Mesenchymal stem cell (in vitro differentiated cells and primary cell): ENCODE measurements at regions not wholly inside any gene's neighbourhood (a gene's known extent, or its start where the extent isn't known, plus 50 kb on each side); places are given as distances from the start of the nearest gene placed in this dataset.

ENCODE experiments used
- DNase-seq: peaks from one replicate; pipeline ENCODE4 v3.0.0-alpha.2; 2013
- H2AFZ ChIP-seq: one replicate; pipeline ENCODE4 v1.6.1; 2013; ENCODE audit warnings: low read depth, mild to moderate bottlenecking, control low read depth, inconsistent platforms, low read length, moderate library complexity
- H2AK5ac ChIP-seq: 2 replicates; pipeline ENCODE4 v1.6.1; 2013; ENCODE audit warnings: low read length, moderate library complexity, mild to moderate bottlenecking, inconsistent platforms; ENCODE audit not compliant: severe bottlenecking
- H2BK120ac ChIP-seq: one replicate; pipeline ENCODE4 v1.6.1; 2013; ENCODE audit warnings: low read depth, mild to moderate bottlenecking, inconsistent platforms, low read length, moderate library complexity
- H2BK12ac ChIP-seq, 2 experiments: one replicate each; pipeline ENCODE4 v1.6.1; 2013; ENCODE audit warnings: inconsistent platforms in 2 of 2, low read length in 2 of 2, mild to moderate bottlenecking in 2 of 2, moderate library complexity in 2 of 2, control low read depth in 1 of 2
- H2BK15ac ChIP-seq: one replicate; pipeline ENCODE4 v1.6.1; 2013; ENCODE audit warnings: mild to moderate bottlenecking, low read depth, inconsistent platforms; ENCODE audit not compliant: poor library complexity, severe bottlenecking
- H2BK5ac ChIP-seq: 2 replicates; pipeline ENCODE4 v1.6.1; 2013; ENCODE audit warnings: low read depth, mild to moderate bottlenecking, low read length, control low read depth, inconsistent platforms; ENCODE audit not compliant: poor library complexity, severe bottlenecking
- H3K14ac ChIP-seq, 2 experiments: one replicate each; pipeline ENCODE4 v1.6.1; 2013; ENCODE audit warnings: inconsistent platforms in 2 of 2, low read length in 2 of 2, control low read depth in 1 of 2, mild to moderate bottlenecking in 1 of 2, moderate library complexity in 1 of 2
- H3K18ac ChIP-seq, 2 experiments: one replicate each; pipeline ENCODE4 v1.6.1; 2013; ENCODE audit warnings: inconsistent platforms in 2 of 2, low read length in 2 of 2, control low read depth in 1 of 2, low read depth in 1 of 2, mild to moderate bottlenecking in 1 of 2
- H3K23ac ChIP-seq, 2 experiments: one replicate each; pipeline ENCODE4 v1.6.1; 2013; ENCODE audit warnings: inconsistent platforms in 2 of 2, low read length in 2 of 2, mild to moderate bottlenecking in 2 of 2, moderate library complexity in 2 of 2, control low read depth in 1 of 2
- H3K27ac ChIP-seq: 2 replicates; pipeline ENCODE4 v1.5.1; 2013; ENCODE audit warnings: mild to moderate bottlenecking, moderate library complexity, low read length, control low read depth, inconsistent platforms; ENCODE audit not compliant: poor library complexity, severe bottlenecking
- H3K27me3 ChIP-seq, 2 experiments: 2 replicates each; pipeline versions ENCODE4 v1.6.1 to v1.7.0; 2013; ENCODE audit warnings: low read length in 2 of 2, mild to moderate bottlenecking in 2 of 2, moderate library complexity in 2 of 2, control low read depth in 1 of 2, inconsistent platforms in 1 of 2; ENCODE audit not compliant: control insufficient read depth in 1 of 2, insufficient read depth in 1 of 2
- H3K36me3 ChIP-seq, 2 experiments: 2 replicates each; pipeline versions ENCODE4 v1.6.1 to v1.7.0; 2013; ENCODE audit warnings: low read length in 2 of 2, control low read depth in 1 of 2, inconsistent platforms in 1 of 2, low read depth in 1 of 2, mild to moderate bottlenecking in 1 of 2; ENCODE audit not compliant: insufficient read depth in 2 of 2, control insufficient read depth in 1 of 2
- H3K4ac ChIP-seq, 2 experiments: one replicate each; pipeline ENCODE4 v1.6.1; 2013; ENCODE audit warnings: inconsistent platforms in 2 of 2, low read length in 2 of 2, mild to moderate bottlenecking in 2 of 2, moderate library complexity in 2 of 2, control low read depth in 1 of 2, low read depth in 1 of 2
- H3K4me1 ChIP-seq: 2 replicates; pipeline ENCODE4 v1.6.1; 2013; ENCODE audit warnings: low read depth, low read length, control low read depth; ENCODE audit not compliant: control insufficient read depth, insufficient read depth
- H3K4me2 ChIP-seq: 2 replicates; pipeline ENCODE4 v1.6.1; 2013; ENCODE audit warnings: low read length, mild to moderate bottlenecking, inconsistent platforms; ENCODE audit not compliant: poor library complexity, severe bottlenecking
- H3K4me3 ChIP-seq, 2 experiments: 2 replicates each; pipeline versions ENCODE4 v1.5.1 to v1.7.0; 2013; ENCODE audit warnings: low read length in 2 of 2, mild to moderate bottlenecking in 2 of 2, control low read depth in 1 of 2, low read depth in 1 of 2; ENCODE audit not compliant: insufficient read depth in 1 of 2
- H3K79me1 ChIP-seq: replicated peaks from 2 replicates; pipeline ENCODE4 v1.6.1; 2013; ENCODE audit warnings: mild to moderate bottlenecking, control low read depth, low read length, inconsistent platforms; ENCODE audit not compliant: poor library complexity, severe bottlenecking
- H3K9ac ChIP-seq: 2 replicates; pipeline ENCODE4 v1.7.0; 2013; ENCODE audit warnings: mild to moderate bottlenecking, low read length, moderate library complexity
- H3K9me3 ChIP-seq: 2 replicates; pipeline ENCODE4 v1.7.0; 2013; ENCODE audit warnings: mild to moderate bottlenecking, low read length; ENCODE audit not compliant: control insufficient read depth
- H4K8ac ChIP-seq: one replicate; pipeline ENCODE4 v1.6.1; 2013; ENCODE audit warnings: inconsistent platforms, mild to moderate bottlenecking, low read length, moderate library complexity
- H4K91ac ChIP-seq: one replicate; pipeline ENCODE4 v1.6.1; 2013; ENCODE audit warnings: mild to moderate bottlenecking, low read length, inconsistent platforms
- WGBS: methylation state at CpG from one replicate; pipeline ENCODE4 v1.1.7; 2013; ENCODE audit warnings: mixed read lengths; 5-methylcytosine and 5-hydroxymethylcytosine counted together

DNA sequence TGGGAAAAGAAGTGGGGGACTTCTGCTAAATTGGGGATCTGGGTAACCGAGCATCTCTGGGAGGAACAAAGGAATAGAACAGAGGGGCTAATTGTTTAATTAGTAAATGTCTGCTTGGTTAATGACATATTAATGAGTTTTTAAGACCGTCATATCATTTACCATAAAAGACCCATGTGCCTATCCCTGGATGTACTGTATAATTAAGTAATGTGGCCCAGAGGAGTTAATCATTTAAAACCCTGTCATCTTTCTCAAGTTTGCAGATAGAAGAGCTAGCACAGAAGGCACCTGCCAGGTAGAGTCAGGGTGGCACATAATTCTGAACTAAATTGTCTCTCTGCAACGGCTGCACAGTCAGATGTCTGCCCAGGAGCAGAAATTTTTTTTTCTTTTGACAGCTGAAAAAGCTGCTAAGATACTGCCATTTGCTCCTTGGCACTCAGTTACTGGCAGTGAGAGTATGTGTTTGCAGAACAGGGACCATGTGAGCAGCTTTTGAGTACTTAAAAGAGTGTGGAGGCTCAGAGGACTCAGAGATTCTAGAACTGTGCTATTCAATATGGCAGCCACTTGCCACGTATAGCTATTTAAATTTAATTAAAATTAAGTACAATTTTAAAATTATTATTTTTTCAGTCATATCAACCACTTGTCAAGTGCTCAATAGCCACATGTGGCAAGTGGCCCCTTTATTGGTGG is 202.7 kb upstream of the SLC35B3 start:
- no peaks in the 10 kb centered on the region for H3K4me1 ChIP-seq
- no peak overlapping the region for H2BK15ac ChIP-seq
- no peaks in the 10 kb centered on the region for H3K27me3 ChIP-seq
- H2BK5ac ChIP-seq = no peak overlapping the region
- no peak overlapping the region for H3K23ac ChIP-seq
- H3K9ac ChIP-seq = no peak overlapping the region
- H3K18ac ChIP-seq = no peak overlapping the region
- H4K91ac ChIP-seq = no peak overlapping the region
- H2AK5ac ChIP-seq = no peak overlapping the region
- H2BK120ac ChIP-seq = no peak overlapping the region
- WGBS = 68% methylated on average over 2 of the region's 4 CpGs
- H3K9me3 ChIP-seq = peaks cover 11% of the 10 kb centered on the region
- H4K8ac ChIP-seq = no peak overlapping the region
- no peaks in the 10 kb centered on the region for H3K36me3 ChIP-seq
- H3K79me1 ChIP-seq = no peaks in the 10 kb centered on the region
- no peak overlapping the region for H2BK12ac ChIP-seq
- no peak overlapping the region for H3K27ac ChIP-seq
- no peak overlapping the region for H3K4me2 ChIP-seq
- DNase-seq = no peak
- no peak overlapping the region for H3K14ac ChIP-seq
- H2AFZ ChIP-seq = no peak overlapping the region
- no peak overlapping the region for H3K4me3 ChIP-seq
- no peak overlapping the region for H3K4ac ChIP-seq

DNA sequence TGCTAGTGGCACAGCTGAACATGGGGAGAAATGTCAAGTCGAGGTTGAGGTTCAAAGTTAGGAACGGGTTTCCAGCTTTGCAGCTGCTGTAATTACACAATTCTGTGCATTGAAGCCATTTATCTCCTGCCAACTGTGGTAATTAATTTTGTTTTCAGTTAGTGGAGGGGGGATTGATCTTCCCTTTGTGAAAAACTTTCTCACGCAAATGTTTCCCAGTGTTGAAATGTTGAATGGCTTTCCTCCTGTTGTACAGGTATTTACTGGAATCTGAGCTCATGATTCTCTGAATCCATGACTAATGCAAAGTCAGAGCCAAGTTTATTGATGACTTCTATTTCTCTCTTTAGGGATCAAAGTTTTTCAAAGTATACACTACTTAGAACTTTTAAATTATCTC is 198.4 kb upstream of the SLC35B3 start:
- no peak overlapping the region for H2AK5ac ChIP-seq
- H3K18ac ChIP-seq = no peak overlapping the region
- H3K4ac ChIP-seq = no peak overlapping the region
- no peak overlapping the region for H2BK120ac ChIP-seq
- no peak overlapping the region for H3K4me2 ChIP-seq
- no peaks in the 10 kb centered on the region for H3K27me3 ChIP-seq
- 90% methylated on average over 3 of the region's 3 CpGs for WGBS
- H2AFZ ChIP-seq = no peak overlapping the region
- H2BK5ac ChIP-seq = no peak overlapping the region
- H3K4me3 ChIP-seq = no peak overlapping the region
- no peak overlapping the region for H3K27ac ChIP-seq
- H3K79me1 ChIP-seq = no peaks in the 10 kb centered on the region
- peaks cover 11% of the 10 kb centered on the region for H3K9me3 ChIP-seq
- H3K14ac ChIP-seq = no peak overlapping the region
- no peak for DNase-seq
- H4K91ac ChIP-seq = no peak overlapping the region
- no peak overlapping the region for H3K23ac ChIP-seq
- no peaks in the 10 kb centered on the region for H3K36me3 ChIP-seq
- H3K9ac ChIP-seq = no peak overlapping the region
- H2BK12ac ChIP-seq = no peak overlapping the region
- H4K8ac ChIP-seq = no peak overlapping the region
- H2BK15ac ChIP-seq = no peak overlapping the region
- no peaks in the 10 kb centered on the region for H3K4me1 ChIP-seq

DNA sequence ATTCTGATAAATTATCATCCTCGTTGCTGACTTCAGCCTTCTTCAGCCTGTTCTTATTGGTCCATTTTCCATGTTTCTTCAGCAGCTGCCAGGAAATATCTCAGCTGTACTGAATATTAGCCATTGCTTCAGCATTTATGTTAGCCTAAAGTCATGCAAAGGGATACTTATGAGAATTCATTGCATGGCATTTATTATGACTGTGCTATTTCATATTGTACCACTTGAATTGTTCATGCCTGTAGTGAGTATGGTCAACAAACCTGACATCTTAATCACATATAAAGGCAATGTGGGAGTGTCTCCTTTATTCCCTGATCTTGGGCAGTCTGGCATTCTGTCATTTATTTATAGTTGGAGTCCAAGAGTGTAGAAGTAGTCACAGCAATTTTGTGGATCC is 193.4 kb upstream of the SLC35B3 start:
- H4K8ac ChIP-seq = no peak overlapping the region
- no peak overlapping the region for H3K14ac ChIP-seq
- no peak overlapping the region for H3K4me3 ChIP-seq
- H3K23ac ChIP-seq = no peak overlapping the region
- 50% methylated on average over 1 of the region's 1 CpG for WGBS
- peaks cover 4% of the 10 kb centered on the region for H3K9me3 ChIP-seq
- H2BK12ac ChIP-seq = no peak overlapping the region
- no peak overlapping the region for H2AK5ac ChIP-seq
- no peak for DNase-seq
- no peak overlapping the region for H2BK5ac ChIP-seq
- H3K4ac ChIP-seq = no peak overlapping the region
- H3K4me1 ChIP-seq = no peaks in the 10 kb centered on the region
- H3K27me3 ChIP-seq = no peaks in the 10 kb centered on the region
- no peak overlapping the region for H2BK120ac ChIP-seq
- H3K4me2 ChIP-seq = no peak overlapping the region
- no peaks in the 10 kb centered on the region for H3K79me1 ChIP-seq
- no peak overlapping the region for H3K27ac ChIP-seq
- H3K18ac ChIP-seq = no peak overlapping the region
- no peaks in the 10 kb centered on the region for H3K36me3 ChIP-seq
- no peak overlapping the region for H4K91ac ChIP-seq
- no peak overlapping the region for H2AFZ ChIP-seq
- H3K9ac ChIP-seq = no peak overlapping the region
- H2BK15ac ChIP-seq = no peak overlapping the region

DNA sequence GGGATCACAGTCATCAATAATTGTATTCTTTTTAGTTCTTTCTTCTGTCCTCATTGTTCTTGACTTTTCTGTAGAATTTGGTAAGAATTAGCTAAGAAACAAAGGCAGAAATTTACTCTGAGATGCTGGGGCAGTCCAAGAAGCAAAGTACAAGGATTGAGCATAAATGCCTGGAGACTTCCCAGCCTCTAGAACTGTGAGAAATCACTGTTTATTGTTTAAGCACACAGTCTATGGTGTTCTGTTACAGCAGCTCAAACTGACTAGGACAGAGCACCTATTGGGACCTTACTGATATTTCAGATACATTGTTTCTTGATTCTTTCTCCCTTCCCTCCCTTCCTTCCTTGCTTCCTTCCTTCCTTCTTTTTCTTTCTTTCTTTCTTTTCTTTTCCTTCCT is 192.7 kb upstream of the SLC35B3 start:
- Histone ChIP-seq H3K27me3 (no peaks in the 10 kb centered on the region), H3K27ac (no peak overlapping the region), H3K4ac (no peak overlapping the region), H3K9ac (no peak overlapping the region), H2BK5ac (no peak overlapping the region), H3K79me1 (no peaks in the 10 kb centered on the region), H3K36me3 (no peaks in the 10 kb centered on the region), H3K14ac (no peak overlapping the region), H3K18ac (no peak overlapping the region), H3K23ac (no peak overlapping the region), H3K9me3 (peaks cover 4% of the 10 kb centered on the region), H2BK12ac (no peak overlapping the region), H4K8ac (no peak overlapping the region), H4K91ac (no peak overlapping the region), H3K4me2 (no peak overlapping the region), H2BK15ac (no peak overlapping the region), H2AK5ac (no peak overlapping the region), H2BK120ac (no peak overlapping the region), H3K4me1 (no peaks in the 10 kb centered on the region), H3K4me3 (no peak overlapping the region), H2AFZ (no peak overlapping the region)
- DNase-seq = no peak
